Right lobe of liver (tissue), 4 donors: ENCODE measurements at regions not wholly inside any gene's neighbourhood (a gene's known extent, or its start where the extent isn't known, plus 50 kb on each side); places are given as distances from the start of the nearest gene placed in this dataset.

Experiments used
- CTCF ChIP-seq, 4 donors: fragments of 200-600 bp in 3 of 4; fragments of 450-650 bp in 1 of 4; IDR thresholded peaks; one replicate each; pipeline versions ENCODE4 v1.5.1 to v1.8.0; 2016 to 2022; ENCODE audit warnings: antibody characterized with exemption in 4 of 4, mild to moderate bottlenecking in 2 of 4
- POLR2A ChIP-seq: fragments of 450-650 bp; IDR thresholded peaks from one replicate; pipeline ENCODE4 v1.6.1; 2017; ENCODE audit warnings: antibody characterized with exemption, mild to moderate bottlenecking
- donor health status: DM: no; HTN: no; CAD: no.
- donor health status: DM: no; HTN: no; CAD: no.
- donor health status: DM: no; HTN: yes; CAD: no.

GRCh38 chr5:19122923-19123322 is 865.1 kb downstream of the CDH18 start:
- TF ChIP-seq CTCF (IDR thresholded peaks at IDR 0.05) (no peak), POLR2A (no peak)
